WTC11 (cell line): ENCODE measurements at regions not wholly inside any gene's neighbourhood (a gene's known extent, or its start where the extent isn't known, plus 50 kb on each side); places are given as distances from the start of the nearest gene placed in this dataset.

ENCODE experiments used
- ATAC-seq: fragments of 200-7000 bp; cut with Tn5 transposase; 2 replicates; pipeline ENCODE4 v1.10.0; 2021; ENCODE audit warnings: mild to moderate bottlenecking, moderate library complexity
- CTCF ChIA-PET: fragments of 300-600 bp; sonication (Branson Sonifier 250); formaldehyde crosslinking; loops from one replicate; lab custom pipeline; 2021; ENCODE audit warnings: antibody characterized with exemption; lab: Charles Lee
- POLR2A ChIA-PET: fragments of 350-600 bp; sonication (Branson Sonifier 250); formaldehyde crosslinking; loops from one replicate; lab custom pipeline; 2021; ENCODE audit warnings: antibody characterized with exemption; lab: Charles Lee
- DNase-seq: peaks from one replicate; pipeline ENCODE4 v3.0.0; 2021; ENCODE audit warnings: low spot score
- H3K27ac Mint-ChIP-seq: 2 replicates; pipeline ENCODE4 v1.8.0; 2021; ENCODE audit warnings: mixed read lengths
- H3K27me3 Mint-ChIP-seq: 2 replicates; pipeline ENCODE4 v1.8.0; 2021; ENCODE audit warnings: low read depth, mild to moderate bottlenecking, moderate library complexity, mixed read lengths
- H3K36me3 Mint-ChIP-seq: 2 replicates; pipeline ENCODE4 v1.8.0; 2021; ENCODE audit warnings: mixed read lengths
- H3K4me1 Mint-ChIP-seq: 2 replicates; pipeline ENCODE4 v1.8.0; 2022; ENCODE audit warnings: mixed read lengths
- H3K4me3 Mint-ChIP-seq: 2 replicates; pipeline ENCODE4 v1.8.0; 2021; ENCODE audit warnings: mild to moderate bottlenecking, moderate library complexity, mixed read lengths
- H3K9me3 Mint-ChIP-seq: 2 replicates; pipeline ENCODE4 v1.8.0; 2021; ENCODE audit warnings: mixed read lengths
- ATF6 ChIP-seq: sonication (generic); formaldehyde crosslinking; IDR thresholded peaks from 2 replicates; pipeline ENCODE4 v1.8.1; 2023; ENCODE audit warnings: mild to moderate bottlenecking, missing genetic modification reagents
- CBFB ChIP-seq: sonication (generic); formaldehyde crosslinking; IDR thresholded peaks from 2 replicates; pipeline ENCODE4 v1.8.1; 2022; ENCODE audit warnings: mild to moderate bottlenecking, low read depth, missing genetic modification reagents
- CDX4 ChIP-seq: fragments of 250-450 bp; sonication (Bioruptor Pico); IDR thresholded peaks from 2 replicates; pipeline ENCODE4 v1.9.0; 2021; ENCODE audit warnings: moderate library complexity, mild to moderate bottlenecking, inconsistent platforms, borderline replicate concordance
- E2F1 ChIP-seq: sonication (generic); formaldehyde crosslinking; IDR thresholded peaks from 2 replicates; pipeline ENCODE4 v1.8.0; 2022; ENCODE audit warnings: mild to moderate bottlenecking, missing genetic modification reagents
- ELF4 ChIP-seq: sonication (generic); formaldehyde crosslinking; IDR thresholded peaks from 2 replicates; pipeline ENCODE4 v1.8.1; 2022; ENCODE audit warnings: low read depth, mild to moderate bottlenecking, moderate library complexity, missing genetic modification reagents
- JAZF1 ChIP-seq: fragments of 250-450 bp; sonication (Bioruptor Pico); IDR thresholded peaks from 2 replicates; pipeline ENCODE4 v1.9.0; 2021; ENCODE audit warnings: moderate library complexity, mild to moderate bottlenecking, inconsistent platforms
- PRRX2 ChIP-seq: fragments of 250-450 bp; sonication (Bioruptor Pico); IDR thresholded peaks from 2 replicates; pipeline ENCODE4 v1.8.0; 2021; ENCODE audit warnings: mild to moderate bottlenecking
- RORB ChIP-seq: fragments of 250-450 bp; sonication (Bioruptor Pico); IDR thresholded peaks from 2 replicates; pipeline ENCODE4 v1.9.0; 2021; ENCODE audit warnings: mild to moderate bottlenecking
- ZNF121 ChIP-seq: sonication (generic); formaldehyde crosslinking; IDR thresholded peaks from 2 replicates; pipeline ENCODE4 v1.8.0; 2023; ENCODE audit warnings: missing genetic modification reagents

DNA sequence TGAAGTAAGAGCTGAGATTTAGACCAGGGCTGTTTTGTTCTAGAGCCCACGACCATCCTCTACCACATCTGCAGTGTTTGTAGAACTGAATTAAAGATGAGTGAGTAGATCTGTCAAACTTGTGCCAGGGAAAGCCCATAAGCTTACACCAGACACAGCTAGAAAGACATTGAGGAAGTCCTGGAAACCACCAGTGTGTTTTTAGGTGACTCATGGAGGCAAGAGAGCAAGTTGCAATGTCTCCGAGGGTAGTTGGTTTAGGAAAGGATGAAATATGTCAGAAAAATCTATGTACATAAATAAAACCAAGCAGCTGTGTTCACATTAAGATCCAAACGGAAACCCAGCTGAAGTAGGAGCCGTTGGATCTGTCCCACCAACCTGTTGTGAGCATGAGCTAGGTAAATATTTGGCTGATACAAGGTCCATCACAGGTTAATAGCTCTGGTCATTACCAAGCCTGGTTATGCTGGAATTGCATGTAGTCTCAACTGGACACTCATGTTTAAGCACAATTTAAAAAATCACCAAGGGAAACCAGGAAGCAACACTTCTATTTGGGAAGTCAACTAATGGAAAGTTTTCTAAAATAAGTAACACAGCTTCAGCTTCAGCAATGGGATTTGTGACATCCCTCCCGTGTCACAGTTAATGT lies 49.9 kb upstream of the PLEKHG3 start:
- Mint-ChIP-seq H3K36me3 (peaks cover 7% of the 10 kb centered on the region; the same call in 1 of the 2 replicates), H3K27me3 (no peaks in the 10 kb centered on the region), H3K27ac (no peak overlapping the region), H3K4me3 (no peak overlapping the region), H3K9me3 (peaks cover 7% of the 10 kb centered on the region; the same call in 1 of the 2 replicates), H3K4me1 (peaks cover 8% of the 10 kb centered on the region)
- ChIA-PET POLR2A (interaction anchor here (0.6 kb wide), 1 partner anchor 42 kb away, joined by 3 read pairs; no protein-coding TSS in a partner anchor), CTCF (interaction anchor here (0.5 to 1.4 kb wide), 5 partner anchors 17 to 399 kb away, joined by 3 to 5 read pairs (median 4); partner anchors contain the start of gene HSPA2)
- ATAC-seq (no peak), DNase-seq (no peak)
- no peak for TF ChIP-seq ZNF121 (CRISPR knock-in tag)
- no peak for TF ChIP-seq CDX4 (CRISPR knock-in tag)
- TF ChIP-seq ELF4 (CRISPR knock-in tag) = no peak
- TF ChIP-seq E2F1 (CRISPR knock-in tag) = no peak
- no peak for TF ChIP-seq JAZF1
- TF ChIP-seq RORB (CRISPR knock-in tag) = no peak
- TF ChIP-seq ATF6 = no peak
- no peak for TF ChIP-seq CBFB (CRISPR knock-in tag)
- TF ChIP-seq PRRX2 (CRISPR knock-in tag) = no peak
